GM19463 (cell line): ENCODE measurements at regions not wholly inside any gene's neighbourhood (a gene's known extent, or its start where the extent isn't known, plus 50 kb on each side); places are given as distances from the start of the nearest gene placed in this dataset.
"Not testable (repeated sequence)": the region's sequence is repeated elsewhere in the genome, so short reads cannot be mapped to it uniquely, and the experiment has no call there.

Source experiments
- ATAC-seq: cut with Tn5 transposase; IDR thresholded peaks from one replicate; pipeline ENCODE4 v1.9.1; 2021; ENCODE audit warnings: mild to moderate bottlenecking, moderate library complexity; ENCODE audit not compliant: unreplicated experiment

GRCh38 chr4:127448986-127449385 lies 183.8 kb upstream of the INTU start:
- no peak for ATAC-seq

- ATAC-seq = no peak
Measured at GRCh38 chr4:127449449-127449848, 183.3 kb upstream of the INTU start.

GRCh38 chr4:127450276-127450675 lies 182.5 kb upstream of the INTU start:
- ATAC-seq = no peak

- ATAC-seq = no peak
Measured at GRCh38 chr4:127463883-127464282, 168.9 kb upstream of the INTU start.

GRCh38 chr4:127469542-127469941 lies 163.2 kb upstream of the INTU start:
- ATAC-seq = no peak

- no peak for ATAC-seq
Measured at GRCh38 chr4:127469959-127470809, 162.6 kb upstream of the INTU start.

GRCh38 chr4:127478271-127478670 lies 154.5 kb upstream of the INTU start:
- ATAC-seq = not testable (repeated sequence)

- no peak for ATAC-seq
Measured at GRCh38 chr4:127479031-127479622, 153.6 kb upstream of the INTU start.

GRCh38 chr4:127482049-127482448 lies 150.7 kb upstream of the INTU start:
- no peak for ATAC-seq

GRCh38 chr4:127484117-127484516 lies 148.6 kb upstream of the INTU start:
- ATAC-seq = no peak

- no peak for ATAC-seq
Measured at GRCh38 chr4:127486248-127486647, 146.5 kb upstream of the INTU start.

GRCh38 chr4:127491571-127491970 lies 141.2 kb upstream of the INTU start:
- ATAC-seq = no peak

- not testable (repeated sequence) for ATAC-seq
Measured at GRCh38 chr4:127496875-127497274, 135.9 kb upstream of the INTU start.

- no peak for ATAC-seq
Measured at GRCh38 chr4:127498366-127498765, 134.4 kb upstream of the INTU start.

GRCh38 chr4:127500242-127500641 lies 132.5 kb upstream of the INTU start:
- ATAC-seq = no peak

GRCh38 chr4:127501103-127501502 lies 131.7 kb upstream of the INTU start:
- no peak for ATAC-seq

- ATAC-seq = no peak
Measured at GRCh38 chr4:127503111-127503510, 129.6 kb upstream of the INTU start.

GRCh38 chr4:127505203-127505602 lies 127.6 kb upstream of the INTU start:
- no peak for ATAC-seq

GRCh38 chr4:127506283-127506682 lies 126.5 kb upstream of the INTU start:
- no peak for ATAC-seq

GRCh38 chr4:127509155-127509554 lies 123.6 kb upstream of the INTU start:
- ATAC-seq = no peak

GRCh38 chr4:127512672-127513071 lies 120.1 kb upstream of the INTU start:
- not testable (repeated sequence) for ATAC-seq

GRCh38 chr4:127515259-127515658 lies 117.5 kb upstream of the INTU start:
- not testable (repeated sequence) for ATAC-seq
